ENCODE measurements at regions not wholly inside any gene's neighbourhood (a gene's known extent, or its start where the extent isn't known, plus 50 kb on each side); places are given as distances from the start of the nearest gene placed in this dataset.

GRCh38 chr21:19684328-19684727, 1280.7 kb upstream of the TMPRSS15 start:
- no peak overlapping the region for H3K4me3 ChIP-seq (ENCODE audit: control insufficient read depth, low read depth, low read length)
- DNase-seq (ENCODE audit: low read depth): no peak
- TF ChIP-seq CTCF (IDR thresholded peaks at IDR 0.05; ENCODE audit: control insufficient read depth, insufficient read depth, low read depth, low read length, missing control alignments): no peak

GRCh38 chr21:19692231-19692630, 1288.6 kb upstream of the TMPRSS15 start:
- H3K4me3 ChIP-seq (ENCODE audit: control insufficient read depth, low read depth, low read length): no peak overlapping the region
- no peak for DNase-seq (ENCODE audit: low read depth)
- TF ChIP-seq CTCF (IDR thresholded peaks at IDR 0.05; ENCODE audit: control insufficient read depth, insufficient read depth, low read depth, low read length, missing control alignments): no peak

GRCh38 chr21:19695796-19696195, 1292.2 kb upstream of the TMPRSS15 start:
- no peak overlapping the region for H3K4me3 ChIP-seq (ENCODE audit: control insufficient read depth, low read depth, low read length)
- DNase-seq (ENCODE audit: low read depth): no peak
- no peak for TF ChIP-seq CTCF (IDR thresholded peaks at IDR 0.05; ENCODE audit: control insufficient read depth, insufficient read depth, low read depth, low read length, missing control alignments)

GRCh38 chr21:19700476-19700875, 1296.9 kb upstream of the TMPRSS15 start:
- no peak for TF ChIP-seq CTCF (IDR thresholded peaks at IDR 0.05; ENCODE audit: control insufficient read depth, insufficient read depth, low read depth, low read length, missing control alignments)
- H3K4me3 ChIP-seq (ENCODE audit: control insufficient read depth, low read depth, low read length): no peak overlapping the region
- no peak for DNase-seq (ENCODE audit: low read depth)

- no peak for TF ChIP-seq CTCF (IDR thresholded peaks at IDR 0.05; ENCODE audit: control insufficient read depth, insufficient read depth, low read depth, low read length, missing control alignments)
- H3K4me3 ChIP-seq (ENCODE audit: control insufficient read depth, low read depth, low read length): no peak overlapping the region
- DNase-seq (ENCODE audit: low read depth): no peak
Observed at GRCh38 chr21:19702726-19703125, 1295.5 kb upstream of the NCAM2 start.

GRCh38 chr21:19704832-19705231, 1293.4 kb upstream of the NCAM2 start:
- no peak overlapping the region for H3K4me3 ChIP-seq (ENCODE audit: control insufficient read depth, low read depth, low read length)
- no peak for TF ChIP-seq CTCF (IDR thresholded peaks at IDR 0.05; ENCODE audit: control insufficient read depth, insufficient read depth, low read depth, low read length, missing control alignments)
- DNase-seq (ENCODE audit: low read depth): no peak

GRCh38 chr21:19712441-19712840, 1285.8 kb upstream of the NCAM2 start:
- TF ChIP-seq CTCF (IDR thresholded peaks at IDR 0.05; ENCODE audit: control insufficient read depth, insufficient read depth, low read depth, low read length, missing control alignments): no peak
- no peak for DNase-seq (ENCODE audit: low read depth)
- H3K4me3 ChIP-seq (ENCODE audit: control insufficient read depth, low read depth, low read length): no peak overlapping the region
